ENCODE measurements at regions not wholly inside any gene's neighbourhood (a gene's known extent, or its start where the extent isn't known, plus 50 kb on each side); places are given as distances from the start of the nearest gene placed in this dataset.

- Histone ChIP-seq H3K27ac (no peak overlapping the region), H3K4me1 (no peaks in the 10 kb centered on the region), H3K27me3 (no peaks in the 10 kb centered on the region), H3K9me3 (no peaks in the 10 kb centered on the region), H3K36me3 (no peaks in the 10 kb centered on the region), H3K4me3 (no peak overlapping the region)
- intact Hi-C loops (cut with DNase I; ENCODE audit: low total_unique reads) = no loop called here
- no peak for TF ChIP-seq CTCF (IDR thresholded peaks at IDR 0.05)
- no peak for TF ChIP-seq POLR2A (IDR thresholded peaks at IDR 0.05)
- DNase-seq = no peak
Observed at GRCh38 chr6:40160826-40161225, 226.6 kb upstream of the MOCS1 start.

- intact Hi-C loops (cut with DNase I; ENCODE audit: low total_unique reads) = no loop called here
- no peak for DNase-seq
- TF ChIP-seq POLR2A (IDR thresholded peaks at IDR 0.05) = no peak
- no peak for TF ChIP-seq CTCF (IDR thresholded peaks at IDR 0.05)
- no peak overlapping the region for H3K27ac ChIP-seq
- no peak overlapping the region for H3K4me3 ChIP-seq
- H3K27me3 ChIP-seq = no peaks in the 10 kb centered on the region
- H3K4me1 ChIP-seq = no peaks in the 10 kb centered on the region
- no peaks in the 10 kb centered on the region for H3K9me3 ChIP-seq
- H3K36me3 ChIP-seq = no peaks in the 10 kb centered on the region
Observed at GRCh38 chr6:40159865-40160264, 225.6 kb upstream of the MOCS1 start.

- intact Hi-C loops (cut with DNase I; ENCODE audit: low total_unique reads) = no loop called here
- H3K27ac ChIP-seq = no peak overlapping the region
- no peak for DNase-seq
- TF ChIP-seq CTCF (IDR thresholded peaks at IDR 0.05) = no peak
- TF ChIP-seq POLR2A (IDR thresholded peaks at IDR 0.05) = no peak
- H3K9me3 ChIP-seq = no peaks in the 10 kb centered on the region
- H3K4me1 ChIP-seq = no peaks in the 10 kb centered on the region
- no peaks in the 10 kb centered on the region for H3K27me3 ChIP-seq
- no peak overlapping the region for H3K4me3 ChIP-seq
- no peaks in the 10 kb centered on the region for H3K36me3 ChIP-seq
Observed at GRCh38 chr6:40152701-40153436, 218.6 kb upstream of the MOCS1 start.

- H3K4me1 ChIP-seq = no peaks in the 10 kb centered on the region
- DNase-seq = no peak
- TF ChIP-seq POLR2A (IDR thresholded peaks at IDR 0.05) (no peak), CTCF (IDR thresholded peaks at IDR 0.05) (no peak)
Observed at GRCh38 chr6:40152196-40152595, 217.9 kb upstream of the MOCS1 start.

GRCh38 chr6:40148882-40149573 is 214.8 kb upstream of the MOCS1 start:
- H3K9me3 ChIP-seq = no peaks in the 10 kb centered on the region
- H3K27me3 ChIP-seq = no peaks in the 10 kb centered on the region
- H3K4me3 ChIP-seq = no peak overlapping the region
- TF ChIP-seq POLR2A (IDR thresholded peaks at IDR 0.05) (no peak), CTCF (IDR thresholded peaks at IDR 0.05) (no peak)
- H3K4me1 ChIP-seq = no peaks in the 10 kb centered on the region
- intact Hi-C loops (cut with DNase I; ENCODE audit: low total_unique reads) = no loop called here
- no peak overlapping the region for H3K27ac ChIP-seq
- no peaks in the 10 kb centered on the region for H3K36me3 ChIP-seq
- no peak for DNase-seq

More at GRCh38 chr6:40152196-40152595, 217.9 kb upstream of the MOCS1 start:
- H3K9me3 ChIP-seq = no peaks in the 10 kb centered on the region
- H3K4me3 ChIP-seq = no peak overlapping the region
- intact Hi-C loops (cut with DNase I; ENCODE audit: low total_unique reads) = no loop called here
- no peaks in the 10 kb centered on the region for H3K36me3 ChIP-seq
- H3K27ac ChIP-seq = no peak overlapping the region
- no peaks in the 10 kb centered on the region for H3K27me3 ChIP-seq
